Peyer's patch (tissue), 4 donors: ENCODE measurements at regions not wholly inside any gene's neighbourhood (a gene's known extent, or its start where the extent isn't known, plus 50 kb on each side); places are given as distances from the start of the nearest gene placed in this dataset.

Experiments used
- CTCF ChIP-seq, 6 experiments: fragments of 450-650 bp in 4 of 6; fragments of 200-600 bp in 2 of 6; sonication (generic) in 1 of 6; IDR thresholded peaks; one replicate each; pipeline ENCODE4 v1.5.1; 2017 to 2019; ENCODE audit warnings: antibody characterized with exemption in 6 of 6, mild to moderate bottlenecking in 3 of 6, moderate library complexity in 1 of 6
- POLR2A ChIP-seq, 2 donors: fragments of 450-650 bp; IDR thresholded peaks; one replicate each; pipeline ENCODE4 v1.5.1; 2017; ENCODE audit warnings: antibody characterized with exemption in 2 of 2, mild to moderate bottlenecking in 2 of 2, moderate library complexity in 2 of 2

GRCh38 chr1:30000266-30000665 is 723.1 kb downstream of the MATN1 start:
- no peak for TF ChIP-seq CTCF (IDR thresholded peaks at IDR 0.05)
- TF ChIP-seq POLR2A (IDR thresholded peaks at IDR 0.05), result no peak
